Prostate gland (tissue), 2 donors: ENCODE measurements at regions not wholly inside any gene's neighbourhood (a gene's known extent, or its start where the extent isn't known, plus 50 kb on each side); places are given as distances from the start of the nearest gene placed in this dataset.

Source experiments
- DNase-seq: peaks from one replicate; pipeline ENCODE4 v3.0.0-alpha.2; 2019; ENCODE audit warnings: low spot score
- H3K27ac ChIP-seq, 2 donors: fragments of 200-600 bp; sonication (generic); 2 replicates each; pipeline ENCODE4 v1.5.1; 2017 to 2019
- H3K27me3 ChIP-seq: fragments of 200-600 bp; sonication (generic); replicated peaks from 2 replicates; pipeline ENCODE4 v1.5.1; 2019; ENCODE audit not compliant: insufficient read depth
- H3K36me3 ChIP-seq, 2 donors: fragments of 200-600 bp; sonication (generic); 1 replicate in 1 of 2; 2 replicates in 1 of 2; pipeline versions ENCODE4 v1.5.1 to v1.8.1; 2017 to 2019
- H3K4me1 ChIP-seq: fragments of 200-600 bp; sonication (generic); replicated peaks from 2 replicates; pipeline ENCODE4 v1.5.1; 2019
- H3K4me3 ChIP-seq, 2 donors: fragments of 200-600 bp; sonication (generic); 2 replicates each; pipeline ENCODE4 v1.5.1; 2017 to 2019
- H3K9me3 ChIP-seq: fragments of 200-600 bp; sonication (generic); 2 replicates; pipeline ENCODE4 v1.5.1; 2017
- CTCF ChIP-seq, 4 experiments: fragments of 200-600 bp in 2 of 4; fragments of 450-650 bp in 2 of 4; sonication (generic) in 2 of 4; IDR thresholded peaks; 1 replicate in 3 of 4; 2 replicates in 1 of 4; pipeline ENCODE4 v1.5.1; 2016 to 2019; ENCODE audit warnings: antibody characterized with exemption in 4 of 4, mild to moderate bottlenecking in 2 of 4, moderate library complexity in 2 of 4
- POLR2A ChIP-seq: fragments of 450-650 bp; IDR thresholded peaks from one replicate; pipeline ENCODE4 v1.6.1; 2016; ENCODE audit warnings: antibody characterized with exemption, mild to moderate bottlenecking
- POLR2AphosphoS5 ChIP-seq: sonication (generic); formaldehyde crosslinking; IDR thresholded peaks from one replicate; pipeline ENCODE4 v1.6.1; 2017; ENCODE audit warnings: antibody characterized with exemption
- WGBS: methylation state at CpG from one replicate; pipeline ENCODE4 v1.1.5; 2018; 5-methylcytosine and 5-hydroxymethylcytosine counted together
- intact Hi-C: fragments of 100-400 bp; cut with DNase I; formaldehyde crosslinking; loops from one replicate; pipeline ENCODE4 v1.14.2; 2022

DNA sequence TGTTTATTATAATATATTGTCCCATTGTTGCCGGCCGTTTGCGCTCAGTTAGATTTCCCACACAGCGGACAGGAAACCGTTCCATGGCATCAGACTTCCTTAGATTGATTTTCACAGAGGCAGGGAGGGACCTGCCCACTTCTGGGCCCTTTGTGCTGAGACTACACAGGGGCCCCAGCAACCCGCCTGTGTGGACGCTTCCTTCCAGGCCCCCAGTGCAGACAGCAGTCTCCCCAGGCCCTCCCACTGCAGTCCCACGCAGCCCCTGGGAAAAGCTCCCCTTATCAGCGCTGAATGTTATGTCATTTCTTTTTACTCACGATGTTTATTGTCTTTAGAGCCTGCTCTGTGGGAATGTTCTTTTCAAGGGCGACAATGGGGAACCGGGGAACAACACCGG, 351.7 kb upstream of the ARGLU1 start:
- intact Hi-C loops, result loop anchor here (10.0 kb wide), 2 partner anchors 205 to 385 kb away; partner anchors contain the start of gene EFNB2
- no peaks in the 10 kb centered on the region for H3K4me1 ChIP-seq
- no peaks in the 10 kb centered on the region for H3K9me3 ChIP-seq
- H3K4me3 ChIP-seq, result no peak overlapping the region
- WGBS, result 76% methylated on average over 13 of the region's 13 CpGs
- DNase-seq, result no peak
- H3K27ac ChIP-seq, result no peak overlapping the region
- no peaks in the 10 kb centered on the region for H3K36me3 ChIP-seq
- no peaks in the 10 kb centered on the region for H3K27me3 ChIP-seq
- TF ChIP-seq CTCF (IDR thresholded peaks at IDR 0.05) (no peak), POLR2AphosphoS5 (no peak), POLR2A (no peak)

DNA sequence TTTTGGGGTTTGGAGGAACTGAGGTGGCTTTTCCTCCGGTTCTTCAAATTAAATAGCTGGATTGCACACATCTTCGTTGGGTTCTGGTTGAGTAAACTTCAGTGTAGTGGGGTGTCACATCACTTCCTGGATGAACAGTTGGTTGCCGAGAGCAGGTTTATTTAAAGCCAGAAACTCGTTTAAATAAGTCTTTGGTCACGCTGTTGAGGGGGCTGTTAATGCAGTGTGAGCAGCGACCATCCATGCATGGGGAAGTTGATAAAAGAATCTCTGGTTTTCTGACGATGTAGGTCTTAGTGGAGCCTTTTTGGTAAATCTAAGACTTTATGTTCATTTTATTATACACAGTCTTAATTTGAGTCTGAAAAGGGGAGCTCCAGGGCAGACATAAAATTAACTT, 351.2 kb upstream of the ARGLU1 start:
- no peaks in the 10 kb centered on the region for H3K9me3 ChIP-seq
- H3K4me1 ChIP-seq, result no peaks in the 10 kb centered on the region
- no peak for DNase-seq
- no peaks in the 10 kb centered on the region for H3K36me3 ChIP-seq
- no peak overlapping the region for H3K27ac ChIP-seq
- H3K27me3 ChIP-seq, result no peaks in the 10 kb centered on the region
- TF ChIP-seq POLR2A (no peak), POLR2AphosphoS5 (no peak), CTCF (IDR thresholded peaks at IDR 0.05) (no peak)
- no peak overlapping the region for H3K4me3 ChIP-seq
- intact Hi-C loops, result loop anchor here (10.0 kb wide), 2 partner anchors 206 to 384 kb away; partner anchors contain the start of gene EFNB2
- 69% methylated on average over 7 of the region's 7 CpGs for WGBS

DNA sequence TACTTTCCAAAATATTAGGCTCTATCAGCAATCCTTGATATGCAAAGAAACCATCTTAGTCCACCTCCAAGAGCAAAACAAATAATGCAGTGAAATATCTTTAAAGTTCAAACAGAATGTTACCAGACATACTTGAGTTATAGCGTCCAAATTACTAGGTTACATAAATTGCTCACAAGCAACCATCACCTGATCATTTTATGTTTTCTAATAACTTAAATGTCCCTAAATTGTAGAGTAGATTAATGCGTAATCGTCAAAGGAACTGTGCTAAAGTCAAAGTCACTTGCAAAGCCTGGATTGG, 350.6 kb upstream of the ARGLU1 start:
- Histone ChIP-seq H3K4me1 (no peaks in the 10 kb centered on the region), H3K27ac (no peak overlapping the region), H3K4me3 (no peak overlapping the region), H3K9me3 (no peaks in the 10 kb centered on the region), H3K36me3 (no peaks in the 10 kb centered on the region), H3K27me3 (no peaks in the 10 kb centered on the region)
- intact Hi-C loops, result loop anchor here (10.0 kb wide), 2 partner anchors 206 to 384 kb away; partner anchors contain the start of gene EFNB2
- 55% methylated on average over 3 of the region's 3 CpGs for WGBS
- TF ChIP-seq CTCF (IDR thresholded peaks at IDR 0.05) (no peak), POLR2AphosphoS5 (no peak), POLR2A (no peak)
- DNase-seq, result no peak

GRCh38 chr13:106917673-106918556, 350.0 kb upstream of the ARGLU1 start:
- peak overlapping the region; percentile 60 to 74 for H3K27ac ChIP-seq
- TF ChIP-seq POLR2A (no peak), CTCF (IDR thresholded peaks at IDR 0.05) (peak; percentile 77 to 89 (median 87)), POLR2AphosphoS5 (peak; percentile 32)
- H3K27me3 ChIP-seq, result no peaks in the 10 kb centered on the region
- intact Hi-C loops, result loop anchor here (10.0 kb wide), 2 partner anchors 207 to 383 kb away; partner anchors contain the start of gene EFNB2
- peak overlapping the region; percentile 42 for H3K4me3 ChIP-seq
- peak; percentile 59 for DNase-seq
- H3K4me1 ChIP-seq, result no peaks in the 10 kb centered on the region
- under 1% methylated on average over 61 of the region's 63 CpGs for WGBS
- H3K36me3 ChIP-seq, result no peaks in the 10 kb centered on the region
- no peaks in the 10 kb centered on the region for H3K9me3 ChIP-seq
